Esophagus muscularis mucosa (tissue), 3 donors: ENCODE measurements at regions not wholly inside any gene's neighbourhood (a gene's known extent, or its start where the extent isn't known, plus 50 kb on each side); places are given as distances from the start of the nearest gene placed in this dataset.

Experiments used
- CTCF ChIP-seq, 3 experiments: fragments of 200-600 bp in 2 of 3; fragments of 450-650 bp in 1 of 3; sonication (generic) in 2 of 3; IDR thresholded peaks; one replicate each; pipeline ENCODE4 v1.5.1; 2017 to 2019; ENCODE audit warnings: antibody characterized with exemption in 3 of 3, mild to moderate bottlenecking in 2 of 3, moderate library complexity in 1 of 3
- EP300 ChIP-seq: sonication (generic); formaldehyde crosslinking; IDR thresholded peaks from one replicate; pipeline ENCODE4 v1.6.1; 2017; ENCODE audit warnings: antibody characterized with exemption

- no peak for TF ChIP-seq CTCF (IDR thresholded peaks at IDR 0.05)
- TF ChIP-seq EP300 = no peak
Observed at GRCh38 chr15:97473627-97474026, 486.9 kb upstream of the ARRDC4 start.
